ENCODE measurements at regions not wholly inside any gene's neighbourhood (a gene's known extent, or its start where the extent isn't known, plus 50 kb on each side); places are given as distances from the start of the nearest gene placed in this dataset.

GRCh38 chr9:93864840-93865239 is 90.3 kb downstream of the BARX1 start:
- Histone ChIP-seq H3K27ac (no peak overlapping the region), H3K4me3 (no peak overlapping the region), H3K9me3 (replicated peaks) (no peaks in the 10 kb centered on the region), H3K27me3 (replicated peaks) (peaks cover 16% of the 10 kb centered on the region), H3K4me1 (replicated peaks) (no peaks in the 10 kb centered on the region), H3K36me3 (no peaks in the 10 kb centered on the region)
- no peak for DNase-seq (ENCODE audit: low read depth in 1 of 2, low spot score in 2 of 2)

DNA sequence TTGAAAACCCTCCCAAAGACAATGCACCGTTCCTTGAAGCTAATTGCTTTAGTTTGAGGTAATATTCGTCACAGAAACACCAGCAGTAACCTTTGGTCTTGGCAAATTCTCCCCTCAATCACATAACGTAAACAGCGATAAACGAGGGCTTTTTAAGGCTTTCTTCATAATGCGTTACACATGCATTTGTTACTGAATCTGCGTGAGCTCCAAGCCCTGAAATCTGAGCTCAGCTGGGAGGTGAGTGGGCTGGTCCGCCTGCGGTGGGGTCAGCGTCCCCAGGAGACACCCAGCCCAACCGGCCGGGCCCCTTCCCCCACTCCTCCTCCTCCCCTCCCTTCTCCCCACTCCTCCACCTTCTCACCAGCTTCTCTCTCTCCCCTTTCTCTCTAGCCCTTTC is 91.1 kb downstream of the BARX1 start:
- no peak for DNase-seq (ENCODE audit: low read depth in 1 of 2, low spot score in 2 of 2)
- Histone ChIP-seq H3K27me3 (replicated peaks) (peaks cover 17% of the 10 kb centered on the region), H3K4me1 (replicated peaks) (no peaks in the 10 kb centered on the region), H3K36me3 (no peaks in the 10 kb centered on the region), H3K4me3 (no peak overlapping the region), H3K9me3 (replicated peaks) (no peaks in the 10 kb centered on the region), H3K27ac (no peak overlapping the region)

- DNase-seq (ENCODE audit: low read depth in 1 of 2, low spot score in 2 of 2), result no peak
- H3K4me3 ChIP-seq, result no peak overlapping the region
- no peaks in the 10 kb centered on the region for H3K4me1 ChIP-seq (replicated peaks)
- H3K9me3 ChIP-seq (replicated peaks), result no peaks in the 10 kb centered on the region
- H3K27ac ChIP-seq, result no peak overlapping the region
- peaks cover 17% of the 10 kb centered on the region for H3K27me3 ChIP-seq (replicated peaks)
- H3K36me3 ChIP-seq, result no peaks in the 10 kb centered on the region
Observed at GRCh38 chr9:93862877-93863545, 92.1 kb downstream of the BARX1 start.

GRCh38 chr9:93861736-93862358 is 93.3 kb downstream of the BARX1 start:
- no peak for DNase-seq (ENCODE audit: low read depth in 1 of 2, low spot score in 2 of 2)
- no peak overlapping the region for H3K4me3 ChIP-seq
- no peaks in the 10 kb centered on the region for H3K36me3 ChIP-seq
- H3K4me1 ChIP-seq (replicated peaks), result no peaks in the 10 kb centered on the region
- H3K9me3 ChIP-seq (replicated peaks), result no peaks in the 10 kb centered on the region
- peaks cover 14% of the 10 kb centered on the region for H3K27me3 ChIP-seq (replicated peaks)
- H3K27ac ChIP-seq, result no peak overlapping the region

- H3K36me3 ChIP-seq, result no peaks in the 10 kb centered on the region
- no peak for DNase-seq (ENCODE audit: low read depth in 1 of 2, low spot score in 2 of 2)
- H3K9me3 ChIP-seq (replicated peaks), result no peaks in the 10 kb centered on the region
- H3K4me1 ChIP-seq (replicated peaks), result no peaks in the 10 kb centered on the region
- H3K27me3 ChIP-seq (replicated peaks), result peaks cover 11% of the 10 kb centered on the region
- no peak overlapping the region for H3K27ac ChIP-seq
- no peak overlapping the region for H3K4me3 ChIP-seq
Observed at GRCh38 chr9:93860694-93861658, 94.2 kb downstream of the BARX1 start.

- no peaks in the 10 kb centered on the region for H3K36me3 ChIP-seq
- peaks cover 11% of the 10 kb centered on the region for H3K27me3 ChIP-seq (replicated peaks)
- H3K4me3 ChIP-seq, result no peak overlapping the region
- no peaks in the 10 kb centered on the region for H3K4me1 ChIP-seq (replicated peaks)
- no peaks in the 10 kb centered on the region for H3K9me3 ChIP-seq (replicated peaks)
- no peak overlapping the region for H3K27ac ChIP-seq
- no peak for DNase-seq (ENCODE audit: low read depth in 1 of 2, low spot score in 2 of 2)
Observed at GRCh38 chr9:93859431-93860215, 95.5 kb downstream of the BARX1 start.

- Histone ChIP-seq H3K36me3 (no peaks in the 10 kb centered on the region), H3K27me3 (replicated peaks) (peaks cover 11% of the 10 kb centered on the region), H3K4me3 (no peak overlapping the region), H3K4me1 (replicated peaks) (no peaks in the 10 kb centered on the region), H3K9me3 (replicated peaks) (no peaks in the 10 kb centered on the region; the same call in 1 of the 2 replicates), H3K27ac (no peak overlapping the region)
- DNase-seq (ENCODE audit: low read depth in 1 of 2, low spot score in 2 of 2), result no peak
Observed at GRCh38 chr9:93857528-93857927, 97.6 kb downstream of the BARX1 start.

DNA sequence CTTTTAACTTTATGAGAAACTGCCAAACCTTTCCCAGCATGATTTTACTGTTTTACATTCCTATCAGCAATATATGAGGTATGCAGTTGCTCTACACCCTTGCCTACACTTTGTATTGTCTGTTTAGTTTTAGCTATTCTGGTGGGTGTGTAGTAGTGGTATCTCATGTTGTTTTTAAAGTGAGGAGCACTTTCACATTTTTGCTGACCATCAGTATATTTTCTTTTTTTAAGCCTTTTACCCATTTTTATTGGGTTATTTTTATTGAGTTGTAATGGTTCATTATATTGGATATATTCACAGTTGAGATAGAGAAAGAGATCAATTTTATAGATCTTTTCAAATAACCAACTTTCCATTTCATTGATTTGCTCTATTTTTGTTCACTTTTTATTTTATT is 102.4 kb downstream of the BARX1 start:
- no peak for DNase-seq (ENCODE audit: low read depth in 1 of 2, low spot score in 2 of 2)
- Histone ChIP-seq H3K27ac (no peak overlapping the region), H3K4me3 (no peak overlapping the region), H3K27me3 (replicated peaks) (peaks cover 5% of the 10 kb centered on the region; the same call in 1 of the 2 replicates), H3K36me3 (no peaks in the 10 kb centered on the region), H3K4me1 (replicated peaks) (no peaks in the 10 kb centered on the region), H3K9me3 (replicated peaks) (no peaks in the 10 kb centered on the region; the same call in 1 of the 2 replicates)

- no peaks in the 10 kb centered on the region for H3K9me3 ChIP-seq (replicated peaks)
Observed at GRCh38 chr9:93846349-93846748, 108.8 kb downstream of the BARX1 start.

DNA sequence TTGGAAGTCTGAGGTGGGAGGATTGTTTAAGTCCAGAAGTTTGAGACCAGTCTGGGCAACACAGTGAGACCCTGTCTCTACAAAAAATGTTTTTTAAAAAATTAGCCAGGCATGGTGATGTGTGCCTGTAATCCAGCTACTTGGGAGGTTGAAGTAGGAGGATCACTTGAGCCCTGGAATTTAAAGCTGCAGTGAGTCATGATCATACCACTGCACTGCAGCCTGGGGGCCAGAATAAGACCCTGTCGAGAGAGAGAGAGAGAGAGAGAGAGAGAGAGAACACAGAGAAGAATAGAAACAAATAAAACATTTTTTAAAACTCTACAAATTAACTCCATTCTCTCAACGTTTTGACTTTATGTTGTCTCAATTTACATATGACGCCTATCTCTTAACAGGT is 111.8 kb downstream of the BARX1 start:
- Histone ChIP-seq H3K4me3 (no peak overlapping the region), H3K9me3 (replicated peaks) (no peaks in the 10 kb centered on the region), H3K36me3 (no peaks in the 10 kb centered on the region), H3K4me1 (replicated peaks) (no peaks in the 10 kb centered on the region), H3K27me3 (replicated peaks) (no peaks in the 10 kb centered on the region), H3K27ac (no peak overlapping the region)
- DNase-seq (ENCODE audit: low read depth in 1 of 2, low spot score in 2 of 2), result no peak

More at GRCh38 chr9:93846349-93846748, 108.8 kb downstream of the BARX1 start:
- Histone ChIP-seq H3K36me3 (no peaks in the 10 kb centered on the region), H3K4me1 (replicated peaks) (no peaks in the 10 kb centered on the region), H3K27ac (no peak overlapping the region), H3K27me3 (replicated peaks) (peaks cover 5% of the 10 kb centered on the region; the same call in 1 of the 2 replicates), H3K4me3 (no peak overlapping the region)
- DNase-seq (ENCODE audit: low read depth in 1 of 2, low spot score in 2 of 2), result no peak

DNA sequence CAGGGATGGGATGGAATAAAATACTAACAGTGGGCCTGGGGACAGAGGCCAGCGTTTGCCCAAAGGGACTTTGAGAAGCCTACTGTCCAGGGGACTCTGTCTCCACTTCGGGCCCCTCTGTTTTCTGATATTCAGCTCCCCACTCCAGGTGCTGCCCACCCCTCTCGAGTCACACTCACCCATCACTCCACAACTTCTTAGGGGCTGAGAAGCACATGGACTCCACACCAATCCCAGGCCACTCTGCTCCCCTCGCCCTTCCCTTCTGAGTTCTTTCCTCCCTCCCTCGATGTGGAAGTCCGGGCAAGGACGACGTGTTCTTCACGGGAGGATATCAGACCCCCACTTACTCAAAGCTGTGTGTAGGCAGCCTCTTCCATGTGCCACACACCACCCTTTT is 124.5 kb downstream of the BARX1 start:
- DNase-seq (ENCODE audit: low read depth in 1 of 2, low spot score in 2 of 2), result no peak
- Histone ChIP-seq H3K4me3 (no peak overlapping the region), H3K27ac (no peak overlapping the region), H3K9me3 (replicated peaks) (no peaks in the 10 kb centered on the region), H3K36me3 (no peaks in the 10 kb centered on the region), H3K4me1 (replicated peaks) (no peaks in the 10 kb centered on the region), H3K27me3 (replicated peaks) (no peaks in the 10 kb centered on the region)

- Histone ChIP-seq H3K36me3 (no peaks in the 10 kb centered on the region), H3K4me3 (no peak overlapping the region), H3K27ac (no peak overlapping the region), H3K9me3 (replicated peaks) (no peaks in the 10 kb centered on the region), H3K4me1 (replicated peaks) (no peaks in the 10 kb centered on the region), H3K27me3 (replicated peaks) (no peaks in the 10 kb centered on the region)
- no peak for DNase-seq (ENCODE audit: low read depth in 1 of 2, low spot score in 2 of 2)
Observed at GRCh38 chr9:93830012-93830596, 125.1 kb downstream of the BARX1 start.

Measured in SJSA1 (cell line).